GM12878 (cell line): ENCODE measurements at regions not wholly inside any gene's neighbourhood (a gene's known extent, or its start where the extent isn't known, plus 50 kb on each side); places are given as distances from the start of the nearest gene placed in this dataset.

Experiments used
- ATAC-seq: fragments of 200-7000 bp; cut with Tn5 transposase; 3 replicates; pipeline ENCODE4 v1.9.1; 2020; ENCODE audit warnings: mild to moderate bottlenecking, moderate library complexity
- BruUV-seq: library from RNA; stranded (reverse); fragments of 400-500 nt; replicated peaks from 2 replicates; lab custom pipeline; 2021; lab: Mats Ljungman, UMichigan
- CTCF ChIA-PET: fragments of 300-600 bp; sonication (Branson Sonifier 250); formaldehyde crosslinking; extraction: SDS; loops from one replicate; lab custom pipeline; 2021; ENCODE audit warnings: inconsistent platforms; lab: Yijun Ruan, JAX
- POLR2A ChIA-PET: fragments of 350-600 bp; formaldehyde crosslinking; extraction: SDS; loops from one replicate; lab custom pipeline; 2021; ENCODE audit warnings: inconsistent platforms; lab: Charles Lee
- RAD21 ChIA-PET: fragments of 300-600 bp; sonication (Branson Sonifier 250); formaldehyde crosslinking; loops from one replicate; lab custom pipeline; 2023; ENCODE audit warnings: antibody characterized with exemption; ENCODE audit not compliant: unreplicated experiment; lab: Charles Lee
- SMC1A ChIA-PET: fragments of 300-600 bp; sonication (Branson Sonifier 250); formaldehyde crosslinking; loops from one replicate; lab custom pipeline; 2023; ENCODE audit not compliant: unreplicated experiment, uncharacterized antibody; lab: Charles Lee
- DNase-seq: peaks from one replicate; pipeline ENCODE4 v3.0.0-alpha.2; 2011; ENCODE audit warnings: low read depth, low spot score
- FAIRE-seq: peaks from 3 replicates; lab custom pipeline; 2011; peaks lifted over from hg19 to GRCh38; lab: Jason Lieb, UNC
- H2AFZ ChIP-seq: 2 replicates; pipeline ENCODE4 v1.6.0; 2011; ENCODE audit warnings: low read depth, low read length, control low read depth; ENCODE audit not compliant: control insufficient read depth
- H3K27ac ChIP-seq: 2 replicates; pipeline ENCODE4 v1.5.1; 2011; ENCODE audit warnings: control low read depth; ENCODE audit not compliant: control insufficient read depth, insufficient read depth
- H3K27me3 ChIP-seq, 2 experiments: replicated peaks in 1 of 2; 2 replicates each; pipeline versions ENCODE4 v1.6.0 to v1.6.1; 2011; ENCODE audit warnings: low read length in 1 of 2; ENCODE audit not compliant: control insufficient read depth in 2 of 2, insufficient read depth in 2 of 2
- H3K36me3 ChIP-seq, 2 experiments: 2 replicates each; pipeline ENCODE4 v1.5.1; 2011; ENCODE audit warnings: low read length in 1 of 2; ENCODE audit not compliant: control insufficient read depth in 2 of 2, insufficient read depth in 2 of 2
- H3K4me1 ChIP-seq: 2 replicates; pipeline ENCODE4 v1.6.1; 2011; ENCODE audit warnings: mild to moderate bottlenecking, low read length, moderate library complexity, mixed read lengths; ENCODE audit not compliant: control insufficient read depth, insufficient read depth
- H3K4me2 ChIP-seq: 2 replicates; pipeline ENCODE4 v1.6.0; 2011; ENCODE audit warnings: control low read depth; ENCODE audit not compliant: control insufficient read depth, insufficient read depth
- H3K4me3 ChIP-seq: fragments of 200-600 bp; sonication (generic); 2 replicates; pipeline ENCODE4 v1.5.1; 2016
- H3K79me2 ChIP-seq: 2 replicates; pipeline ENCODE4 v1.6.0; 2011; ENCODE audit warnings: low read length; ENCODE audit not compliant: control insufficient read depth, insufficient read depth
- H3K9ac ChIP-seq: 2 replicates; pipeline ENCODE4 v1.8.0; 2011; ENCODE audit warnings: low read length, control low read depth, mixed read lengths; ENCODE audit not compliant: control insufficient read depth, insufficient read depth
- H3K9me3 ChIP-seq: replicated peaks from 3 replicates; pipeline ENCODE4 v1.5.1; 2011; ENCODE audit warnings: mild to moderate bottlenecking, low read length; ENCODE audit not compliant: control insufficient read depth, insufficient read depth
- H4K20me1 ChIP-seq: 2 replicates; pipeline ENCODE4 v1.6.0; 2011; ENCODE audit not compliant: control insufficient read depth, insufficient read depth
- CBX3 ChIP-seq: fragments of 200-600 bp; sonication (generic); IDR thresholded peaks from 2 replicates; pipeline ENCODE4 v1.6.1; 2016; ENCODE audit warnings: low read depth, borderline replicate concordance
- CEBPB ChIP-seq, 2 experiments: fragments of 150-350 bp in 1 of 2; IDR thresholded peaks; 2 replicates each; pipeline ENCODE4 v1.6.1; 2012 to 2014; ENCODE audit warnings: low read depth in 2 of 2, low read length in 2 of 2, borderline replicate concordance in 1 of 2, inconsistent platforms in 1 of 2
- CREB1 ChIP-seq: IDR thresholded peaks from 2 replicates; pipeline ENCODE4 v1.6.1; 2012; ENCODE audit warnings: low read depth, mild to moderate bottlenecking, inconsistent platforms
- HDAC6 ChIP-seq: fragments of 200-600 bp; sonication (generic); IDR thresholded peaks from one replicate; pipeline ENCODE4 v1.8.0; 2017; ENCODE audit warnings: antibody characterized with exemption; ENCODE audit not compliant: unreplicated experiment
- MTA2 ChIP-seq: fragments of 450-650 bp; IDR thresholded peaks from 2 replicates; pipeline ENCODE4 v1.6.1; 2016; ENCODE audit warnings: low read depth, mild to moderate bottlenecking, moderate library complexity
- MXI1 ChIP-seq: fragments of 150-350 bp; IDR thresholded peaks from 2 replicates; pipeline ENCODE4 v1.6.1; 2011; ENCODE audit warnings: low read depth, mild to moderate bottlenecking, inconsistent platforms, low read length, improper control_type of control experiment
- SIX5 ChIP-seq: IDR thresholded peaks from 2 replicates; pipeline ENCODE4 v1.6.1; 2011; ENCODE audit warnings: mild to moderate bottlenecking, low read depth, low read length, moderate library complexity; ENCODE audit not compliant: severe bottlenecking
- SMAD1 ChIP-seq: fragments of 450-650 bp; IDR thresholded peaks from 2 replicates; pipeline ENCODE4 v1.6.1; 2018; ENCODE audit warnings: mild to moderate bottlenecking, low read depth; ENCODE audit not compliant: partially characterized antibody
- SP1 ChIP-seq: IDR thresholded peaks from one replicate; pipeline ENCODE4 v1.6.1; 2011; ENCODE audit warnings: low read depth, low read length
- SRF ChIP-seq, 2 experiments: IDR thresholded peaks; 2 replicates each; pipeline ENCODE4 v1.6.1; 2011; ENCODE audit warnings: low read depth in 2 of 2, low read length in 2 of 2, mild to moderate bottlenecking in 1 of 2, moderate library complexity in 1 of 2
- STAT1 ChIP-seq: fragments of 450-650 bp; conservative IDR thresholded peaks from 2 replicates; pipeline ENCODE4 v1.6.1; 2014; ENCODE audit warnings: antibody characterized with exemption, mild to moderate bottlenecking
- STAT3 ChIP-seq: IDR thresholded peaks from 2 replicates; pipeline ENCODE4 v1.6.1; 2011; ENCODE audit warnings: low read depth, low read length, improper control_type of control experiment
- TCF3 ChIP-seq: IDR thresholded peaks from 2 replicates; pipeline ENCODE4 v1.6.1; 2012; ENCODE audit warnings: low read depth, mild to moderate bottlenecking, low read length, borderline replicate concordance; ENCODE audit not compliant: insufficient read depth
- WRNIP1 ChIP-seq: IDR thresholded peaks from 2 replicates; pipeline ENCODE4 v1.6.1; 2011; ENCODE audit warnings: low read depth, low read length, improper control_type of control experiment, borderline replicate concordance
- YY1 ChIP-seq: IDR thresholded peaks from 2 replicates; pipeline ENCODE4 v1.6.1; 2011; ENCODE audit warnings: low read depth, mild to moderate bottlenecking, low read length
- ZNF207 ChIP-seq: fragments of 450-650 bp; IDR thresholded peaks from 2 replicates; pipeline ENCODE4 v1.6.1; 2014; ENCODE audit warnings: antibody characterized with exemption, mild to moderate bottlenecking, borderline replicate concordance
- WGBS: methylation state at CpG from one replicate; pipeline ENCODE4 v1.1.6; 2016; ENCODE audit warnings: low lambda C conversion rate; ENCODE audit not compliant: insufficient replicate concordance, insufficient coverage; ENCODE audit errors: missing lambda C conversion rate; 5-methylcytosine and 5-hydroxymethylcytosine counted together
- in situ Hi-C: fragments of 300-500 bp; cut with MboI; formaldehyde crosslinking; loops from 9 replicates; pipeline ENCODE4 v1.14.3; 2018; ENCODE audit warnings: mixed read lengths
- intact Hi-C: fragments of 100-400 bp; cut with micrococcal nuclease; formaldehyde crosslinking; loops from one replicate; pipeline ENCODE4 v1.14.2; 2022; ENCODE audit not compliant: unreplicated experiment
- TF ChIP-seq, protein P1 (sequence below): IDR thresholded peaks from 2 replicates; pipeline ENCODE4 v1.6.1; 2012; ENCODE audit warnings: low read length, inconsistent platforms
- TF ChIP-seq, protein P2 (sequence below): fragments of 450-650 bp; formaldehyde crosslinking; IDR thresholded peaks from 2 replicates; pipeline ENCODE4 v1.4.0; 2022; ENCODE audit warnings: mild to moderate bottlenecking, moderate library complexity

DNA sequence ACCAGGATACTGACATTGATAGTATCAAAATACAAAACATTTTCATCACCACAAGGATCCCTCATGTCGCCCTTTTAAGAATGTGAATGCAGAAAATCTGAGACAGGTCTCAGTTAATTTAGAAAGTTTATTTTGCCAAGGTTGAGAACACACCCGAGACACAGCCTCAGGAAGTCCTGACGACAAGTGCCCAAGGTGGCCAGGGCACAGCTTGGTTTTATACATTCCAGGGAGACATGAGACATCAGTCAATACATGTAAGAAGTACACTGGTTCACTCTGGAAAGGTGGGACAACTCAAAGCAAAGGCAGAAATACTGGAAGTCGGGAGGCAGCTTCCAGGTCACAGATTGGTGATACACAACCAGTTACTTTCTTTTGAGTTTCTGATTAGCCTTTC is 235.2 kb upstream of the KRR1 start (continued):
- TF ChIP-seq MTA2, result no peak
- TF ChIP-seq STAT1, result no peak
- TF ChIP-seq CEBPB (IDR thresholded peaks at IDR 0.05; ENCODE audit: borderline replicate concordance in 1 of 2, low read depth in 2 of 2, low read length in 2 of 2), result no peak
- TF ChIP-seq, all 136 proteins: peak for 0

DNA sequence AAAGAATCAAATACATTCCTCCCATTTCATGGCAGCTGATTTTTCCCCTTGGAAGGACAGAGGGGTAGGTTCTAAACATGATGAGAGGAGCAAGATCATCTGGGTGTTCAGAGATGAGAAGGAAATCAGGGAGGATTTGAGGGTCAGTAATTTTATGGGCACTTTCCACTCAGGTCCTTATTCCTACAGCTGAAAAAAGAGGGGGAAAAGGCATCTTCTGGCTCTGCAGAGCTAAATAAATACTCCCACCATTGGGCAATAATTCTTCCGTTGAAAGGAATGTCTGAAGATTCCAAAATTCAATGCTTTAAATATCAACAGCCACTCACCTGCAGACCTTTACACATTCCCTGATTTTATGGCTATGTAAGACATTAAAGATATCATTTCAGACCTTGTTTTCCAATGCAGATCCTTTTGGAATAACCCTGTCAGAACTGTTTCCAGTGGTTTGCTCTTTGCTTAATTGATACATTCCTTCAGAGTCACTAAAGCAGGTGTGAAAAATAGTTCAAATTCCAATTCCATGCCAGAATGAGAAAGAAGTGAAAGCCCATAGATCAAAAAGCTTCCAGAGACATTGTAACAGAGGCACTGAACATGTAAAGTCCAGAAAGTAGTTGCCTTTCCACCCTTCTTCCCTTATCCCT is 233.3 kb upstream of the KRR1 start:
- ATAC-seq (no peak), DNase-seq (no peak), FAIRE-seq (no peak)
- Histone ChIP-seq H3K79me2 (no peaks in the 10 kb centered on the region), H4K20me1 (no peaks in the 10 kb centered on the region), H3K4me1 (no peaks in the 10 kb centered on the region), H3K4me3 (no peak overlapping the region), H3K9ac (no peak overlapping the region), H2AFZ (no peak overlapping the region), H3K27me3 (no peaks in the 10 kb centered on the region), H3K9me3 (no peaks in the 10 kb centered on the region), H3K36me3 (no peaks in the 10 kb centered on the region), H3K4me2 (no peak overlapping the region), H3K27ac (no peak overlapping the region)
- ChIA-PET POLR2A (no interaction called here), CTCF (interaction anchor here (1.1 to 1.6 kb wide), 5 partner anchors 10 to 292 kb away, joined by 3 to 5 read pairs (median 3); no protein-coding TSS in a partner anchor), SMC1A (interaction anchor here (0.8 to 2.5 kb wide), 12 partner anchors 14 to 286 kb away, joined by 3 to 6 read pairs (median 3); partner anchors contain the start of gene PHLDA1), RAD21 (interaction anchor here (1.5 kb wide), 1 partner anchor 287 kb away, joined by 3 read pairs; the partner anchor contains the start of gene PHLDA1)
- WGBS, result 88% methylated on average over 1 of the region's 1 CpG
- intact Hi-C loops, result no loop called here
- BruUV-seq, result no TSS peak
- in situ Hi-C loops, result no loop called here
- TF ChIP-seq SMAD1 (no peak), CREB1 (no peak), TCF3 (no peak), SRF (IDR thresholded peaks at IDR 0.05; ENCODE audit: low read depth in 2 of 2, low read length in 2 of 2) (no peak), HDAC6 (no peak), CBX3 (no peak), SP1 (no peak), WRNIP1 (no peak), MXI1 (no peak), STAT3 (no peak), SIX5 (no peak), YY1 (no peak), ZNF207 (no peak)
- TF ChIP-seq, protein P1, sequence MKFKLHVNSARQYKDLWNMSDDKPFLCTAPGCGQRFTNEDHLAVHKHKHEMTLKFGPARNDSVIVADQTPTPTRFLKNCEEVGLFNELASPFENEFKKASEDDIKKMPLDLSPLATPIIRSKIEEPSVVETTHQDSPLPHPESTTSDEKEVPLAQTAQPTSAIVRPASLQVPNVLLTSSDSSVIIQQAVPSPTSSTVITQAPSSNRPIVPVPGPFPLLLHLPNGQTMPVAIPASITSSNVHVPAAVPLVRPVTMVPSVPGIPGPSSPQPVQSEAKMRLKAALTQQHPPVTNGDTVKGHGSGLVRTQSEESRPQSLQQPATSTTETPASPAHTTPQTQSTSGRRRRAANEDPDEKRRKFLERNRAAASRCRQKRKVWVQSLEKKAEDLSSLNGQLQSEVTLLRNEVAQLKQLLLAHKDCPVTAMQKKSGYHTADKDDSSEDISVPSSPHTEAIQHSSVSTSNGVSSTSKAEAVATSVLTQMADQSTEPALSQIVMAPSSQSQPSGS, result no peak
- TF ChIP-seq, protein P2, sequence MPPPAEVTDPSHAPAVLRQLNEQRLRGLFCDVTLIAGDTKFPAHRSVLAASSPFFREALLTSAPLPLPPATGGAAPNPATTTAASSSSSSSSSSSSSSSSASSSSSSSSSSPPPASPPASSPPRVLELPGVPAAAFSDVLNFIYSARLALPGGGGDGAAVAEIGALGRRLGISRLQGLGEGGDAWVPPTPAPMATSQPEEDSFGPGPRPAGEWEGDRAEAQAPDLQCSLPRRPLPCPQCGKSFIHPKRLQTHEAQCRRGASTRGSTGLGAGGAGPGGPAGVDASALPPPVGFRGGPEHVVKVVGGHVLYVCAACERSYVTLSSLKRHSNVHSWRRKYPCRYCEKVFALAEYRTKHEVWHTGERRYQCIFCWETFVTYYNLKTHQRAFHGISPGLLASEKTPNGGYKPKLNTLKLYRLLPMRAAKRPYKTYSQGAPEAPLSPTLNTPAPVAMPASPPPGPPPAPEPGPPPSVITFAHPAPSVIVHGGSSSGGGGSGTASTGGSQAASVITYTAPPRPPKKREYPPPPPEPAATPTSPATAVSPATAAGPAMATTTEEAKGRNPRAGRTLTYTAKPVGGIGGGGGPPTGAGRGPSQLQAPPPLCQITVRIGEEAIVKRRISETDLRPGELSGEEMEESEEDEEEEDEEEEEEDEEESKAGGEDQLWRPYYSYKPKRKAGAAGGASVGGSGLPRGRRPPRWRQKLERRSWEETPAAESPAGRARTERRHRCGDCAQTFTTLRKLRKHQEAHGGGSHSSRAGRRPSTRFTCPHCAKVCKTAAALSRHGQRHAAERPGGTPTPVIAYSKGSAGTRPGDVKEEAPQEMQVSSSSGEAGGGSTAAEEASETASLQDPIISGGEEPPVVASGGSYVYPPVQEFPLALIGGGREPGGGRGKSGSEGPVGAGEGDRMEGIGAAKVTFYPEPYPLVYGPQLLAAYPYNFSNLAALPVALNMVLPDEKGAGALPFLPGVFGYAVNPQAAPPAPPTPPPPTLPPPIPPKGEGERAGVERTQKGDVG (CRISPR knock-in tag), result no peak
